Fibroblast of mammary gland (primary cell): ENCODE measurements at regions not wholly inside any gene's neighbourhood (a gene's known extent, or its start where the extent isn't known, plus 50 kb on each side); places are given as distances from the start of the nearest gene placed in this dataset.

ENCODE experiments used
- DNase-seq: peaks from one replicate; pipeline ENCODE4 v3.0.0-alpha.2; 2010; ENCODE audit warnings: low read depth
- H3K4me3 ChIP-seq: 2 replicates; pipeline ENCODE4 v1.5.1; 2011; ENCODE audit warnings: low read depth, mild to moderate bottlenecking, low read length, moderate library complexity; ENCODE audit not compliant: control insufficient read depth
- TF ChIP-seq, protein P1 (sequence below): conservative IDR thresholded peaks from 2 replicates; pipeline ENCODE4 v1.5.1; 2011; ENCODE audit warnings: low read depth, low read length, inconsistent platforms; ENCODE audit not compliant: control insufficient read depth, insufficient read depth

DNA sequence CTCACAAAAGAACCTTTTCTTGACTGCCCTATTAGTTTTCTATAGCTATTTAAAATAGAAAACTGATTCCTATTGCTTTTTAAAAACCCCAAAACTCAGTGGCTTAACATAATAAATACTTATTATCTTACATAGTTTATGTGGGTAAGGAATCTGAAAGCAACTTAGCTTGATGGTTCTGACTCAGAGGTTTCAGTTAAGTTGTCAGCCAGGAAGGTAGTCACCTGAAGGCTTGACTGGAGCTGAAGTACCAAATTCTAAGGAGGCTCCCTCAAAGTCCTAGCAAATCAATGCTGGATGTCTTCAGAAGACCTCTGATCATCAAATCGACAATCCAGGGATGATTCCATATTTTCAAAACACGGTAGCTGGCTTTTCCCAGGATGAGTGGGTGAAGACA, 546.6 kb upstream of the CDH2 start:
- H3K4me3 ChIP-seq = no peak overlapping the region
- DNase-seq = no peak
- TF ChIP-seq, protein P1, sequence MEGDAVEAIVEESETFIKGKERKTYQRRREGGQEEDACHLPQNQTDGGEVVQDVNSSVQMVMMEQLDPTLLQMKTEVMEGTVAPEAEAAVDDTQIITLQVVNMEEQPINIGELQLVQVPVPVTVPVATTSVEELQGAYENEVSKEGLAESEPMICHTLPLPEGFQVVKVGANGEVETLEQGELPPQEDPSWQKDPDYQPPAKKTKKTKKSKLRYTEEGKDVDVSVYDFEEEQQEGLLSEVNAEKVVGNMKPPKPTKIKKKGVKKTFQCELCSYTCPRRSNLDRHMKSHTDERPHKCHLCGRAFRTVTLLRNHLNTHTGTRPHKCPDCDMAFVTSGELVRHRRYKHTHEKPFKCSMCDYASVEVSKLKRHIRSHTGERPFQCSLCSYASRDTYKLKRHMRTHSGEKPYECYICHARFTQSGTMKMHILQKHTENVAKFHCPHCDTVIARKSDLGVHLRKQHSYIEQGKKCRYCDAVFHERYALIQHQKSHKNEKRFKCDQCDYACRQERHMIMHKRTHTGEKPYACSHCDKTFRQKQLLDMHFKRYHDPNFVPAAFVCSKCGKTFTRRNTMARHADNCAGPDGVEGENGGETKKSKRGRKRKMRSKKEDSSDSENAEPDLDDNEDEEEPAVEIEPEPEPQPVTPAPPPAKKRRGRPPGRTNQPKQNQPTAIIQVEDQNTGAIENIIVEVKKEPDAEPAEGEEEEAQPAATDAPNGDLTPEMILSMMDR = no peak

DNA sequence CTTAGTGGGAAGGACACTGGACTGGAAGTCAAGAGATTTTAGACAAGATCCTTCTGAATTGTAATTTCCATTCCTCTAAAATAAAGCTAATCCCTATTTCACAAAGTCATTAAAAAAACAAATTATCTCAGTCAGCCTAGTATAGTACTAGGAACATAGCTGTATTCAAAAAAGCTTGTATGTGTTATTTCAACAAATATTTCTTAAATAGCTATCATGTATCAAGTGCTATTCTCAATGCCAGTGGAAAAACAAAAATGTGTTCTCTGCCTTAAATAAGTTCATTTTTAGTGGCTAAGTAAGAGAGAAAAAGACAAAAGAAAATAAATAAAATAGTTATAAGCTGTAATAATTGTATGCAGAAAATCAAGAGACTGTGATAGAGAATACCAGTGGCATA, 541.8 kb upstream of the CDH2 start:
- no peak for DNase-seq
- H3K4me3 ChIP-seq = no peak overlapping the region
- TF ChIP-seq, protein P1 = no peak

DNA sequence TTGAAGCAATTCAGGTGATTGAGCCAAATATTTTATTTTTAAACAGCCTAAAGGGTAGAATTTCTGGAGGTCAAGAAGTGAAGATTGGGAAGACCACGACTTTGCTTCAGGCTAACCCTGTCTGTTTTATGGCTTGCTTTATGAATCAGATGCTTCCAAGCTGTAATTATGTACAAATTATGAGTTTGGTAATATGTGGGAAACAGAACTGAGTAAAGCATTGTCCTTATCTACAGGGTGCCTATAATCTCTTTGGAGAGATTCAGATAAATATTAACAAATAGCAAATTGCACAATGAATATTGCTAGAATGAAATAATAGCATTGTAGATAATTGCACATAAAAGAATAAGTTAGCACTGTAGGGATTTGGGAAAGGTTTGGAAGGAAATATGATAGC, 539.4 kb upstream of the CDH2 start:
- TF ChIP-seq, protein P1 = no peak
- DNase-seq = no peak

DNA sequence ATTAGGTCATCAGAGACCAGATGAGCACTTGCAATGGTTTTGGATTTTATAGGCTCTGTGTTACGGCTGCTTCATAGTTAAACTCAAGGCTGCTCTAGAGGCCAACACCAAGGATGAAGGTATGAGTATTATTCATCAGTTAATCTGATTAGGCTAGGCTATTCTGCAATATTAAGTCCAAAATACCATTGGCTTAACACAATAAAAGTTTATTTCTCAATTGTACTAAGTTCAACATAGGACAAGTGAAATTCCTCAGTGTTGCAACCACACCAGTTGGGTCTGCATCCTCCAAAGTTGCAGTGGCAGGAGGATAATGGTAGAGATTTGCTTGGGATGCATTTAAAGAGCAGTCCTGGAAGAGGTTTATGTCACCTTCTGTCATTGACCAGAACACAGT, 538.3 kb upstream of the CDH2 start:
- DNase-seq = no peak
- TF ChIP-seq, protein P1 = no peak
- H3K4me3 ChIP-seq = no peak overlapping the region

More for the DNA sequence above, 539.4 kb upstream of the CDH2 start:
- H3K4me3 ChIP-seq = no peak overlapping the region

DNA sequence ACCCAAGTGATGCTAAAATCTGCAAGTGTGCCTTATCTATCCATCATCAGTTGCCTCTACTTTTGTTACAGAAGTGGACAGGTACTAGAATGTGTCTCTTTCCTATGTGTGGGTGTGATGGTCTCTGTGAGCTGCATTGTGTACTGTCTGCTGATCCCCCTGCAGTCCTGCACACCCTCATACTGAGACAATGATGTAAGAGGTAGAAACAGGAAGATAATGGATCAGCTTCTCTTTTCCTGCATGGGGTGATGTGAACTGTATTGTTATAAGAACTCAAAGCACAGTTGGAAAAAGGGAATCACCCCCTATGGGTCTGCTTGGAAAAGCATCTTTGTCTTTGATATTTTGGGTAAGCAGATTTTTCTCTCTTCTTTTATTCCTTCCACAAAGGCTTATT, 537.6 kb upstream of the CDH2 start:
- no peak for DNase-seq
- no peak overlapping the region for H3K4me3 ChIP-seq
- TF ChIP-seq, protein P1 = no peak

DNA sequence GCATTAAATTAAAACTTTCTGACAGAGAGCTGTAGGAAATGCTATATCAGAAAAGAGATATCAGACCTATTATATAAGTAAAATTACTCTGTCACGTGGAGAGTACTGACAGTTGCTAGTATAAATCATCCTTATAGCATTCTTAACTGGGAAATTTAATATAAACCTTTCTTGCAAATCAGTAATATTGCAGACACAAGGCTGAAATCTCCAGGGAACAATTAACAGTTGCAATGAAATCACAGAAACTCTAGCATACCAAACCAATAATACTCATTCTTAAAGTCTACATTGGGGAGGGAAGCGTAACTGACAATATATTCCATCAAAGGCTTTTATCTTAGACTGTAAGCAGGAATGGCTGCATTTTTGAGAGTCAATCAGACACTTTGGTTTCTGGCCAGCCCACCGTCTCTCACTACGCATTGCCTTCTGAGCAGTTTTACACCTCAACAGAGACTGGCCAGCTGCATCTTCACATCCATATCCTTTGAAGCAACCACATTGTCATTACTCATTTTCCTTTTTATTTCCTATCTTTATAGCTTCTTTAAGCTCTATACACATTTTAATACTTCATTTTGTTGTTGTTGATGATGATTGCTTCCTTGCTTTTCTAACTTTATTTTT, 536.0 kb upstream of the CDH2 start:
- TF ChIP-seq, protein P1 = no peak
- no peak overlapping the region for H3K4me3 ChIP-seq
- DNase-seq = no peak

DNA sequence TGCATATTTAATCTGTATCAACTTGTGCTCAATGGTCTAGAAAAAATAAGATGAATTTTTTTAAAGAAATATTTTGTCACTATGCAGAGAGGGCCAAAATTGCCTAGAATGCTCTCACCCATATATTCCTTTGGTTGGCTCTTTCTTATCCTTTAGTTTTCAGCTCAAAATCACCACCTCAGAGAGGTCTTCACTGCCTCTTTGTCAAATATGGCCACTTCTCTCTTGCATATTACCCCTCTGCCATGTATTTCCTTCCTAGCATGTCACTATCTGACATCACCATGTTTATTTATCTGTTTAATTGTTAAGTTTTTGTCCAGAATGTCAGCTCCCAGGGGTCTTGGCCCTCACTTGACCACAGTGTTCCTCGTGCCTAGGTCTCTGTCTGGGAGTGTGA, 535.2 kb upstream of the CDH2 start:
- DNase-seq = no peak
- TF ChIP-seq, protein P1 = no peak
- H3K4me3 ChIP-seq = no peak overlapping the region
